ENCODE measurements at regions not wholly inside any gene's neighbourhood (a gene's known extent, or its start where the extent isn't known, plus 50 kb on each side); places are given as distances from the start of the nearest gene placed in this dataset.

- no peaks in the 10 kb centered on the region for H3K9me3 ChIP-seq (ENCODE audit: low read depth, low read length, poor library complexity, severe bottlenecking)
- CTCF ChIA-PET = no interaction called here
- intact Hi-C loops (cut with micrococcal nuclease; ENCODE audit: unreplicated experiment) = no loop called here
- H3K36me3 ChIP-seq (ENCODE audit: insufficient read depth, low read length, poor library complexity, severe bottlenecking) = no peaks in the 10 kb centered on the region
- H3K4me3 ChIP-seq (ENCODE audit: low read depth, low read length, poor library complexity, severe bottlenecking) = no peak overlapping the region
- H3K4me1 ChIP-seq (ENCODE audit: insufficient read depth, low read length, poor library complexity, severe bottlenecking) = no peaks in the 10 kb centered on the region
- H3K27me3 ChIP-seq (replicated peaks; ENCODE audit: insufficient read depth, low read depth, low read length, poor library complexity) = peaks cover 42% of the 10 kb centered on the region
- no peak for TF ChIP-seq EZH2 (IDR thresholded peaks at IDR 0.05; ENCODE audit: borderline replicate concordance, low read depth, low read length, poor library complexity, severe bottlenecking)
- TF ChIP-seq CTCF (conservative IDR thresholded peaks at IDR 0.05; ENCODE audit: low read depth, low read length) = no peak
- BruUV-seq (replicated peaks) = no TSS peak
- no peak for DNase-seq (ENCODE audit: low spot score)
- H3K27ac ChIP-seq (ENCODE audit: low read depth, low read length, poor library complexity, severe bottlenecking) = no peak overlapping the region
- POLR2A ChIA-PET (ENCODE audit: low non-redundant PET) = no interaction called here
Observed at GRCh38 chr4:181611033-181611711, 632.0 kb upstream of the TENM3 start.

GRCh38 chr4:181611946-181612600 lies 631.1 kb upstream of the TENM3 start:
- POLR2A ChIA-PET (ENCODE audit: low non-redundant PET) = no interaction called here

GRCh38 chr4:181613200-181613599 lies 630.0 kb upstream of the TENM3 start:
- ChIA-PET CTCF (no interaction called here), POLR2A (ENCODE audit: low non-redundant PET) (no interaction called here)
- peaks cover 35% of the 10 kb centered on the region for H3K27me3 ChIP-seq (replicated peaks; ENCODE audit: insufficient read depth, low read depth, low read length, poor library complexity)

More at GRCh38 chr4:181611946-181612600, 631.1 kb upstream of the TENM3 start:
- CTCF ChIA-PET = no interaction called here
- H3K4me3 ChIP-seq (ENCODE audit: low read depth, low read length, poor library complexity, severe bottlenecking) = no peak overlapping the region
- no peaks in the 10 kb centered on the region for H3K36me3 ChIP-seq (ENCODE audit: insufficient read depth, low read length, poor library complexity, severe bottlenecking)
- no peak for TF ChIP-seq EZH2 (IDR thresholded peaks at IDR 0.05; ENCODE audit: borderline replicate concordance, low read depth, low read length, poor library complexity, severe bottlenecking)
- TF ChIP-seq CTCF (conservative IDR thresholded peaks at IDR 0.05; ENCODE audit: low read depth, low read length) = no peak
- intact Hi-C loops (cut with micrococcal nuclease; ENCODE audit: unreplicated experiment) = no loop called here
- no peaks in the 10 kb centered on the region for H3K9me3 ChIP-seq (ENCODE audit: low read depth, low read length, poor library complexity, severe bottlenecking)
- H3K27me3 ChIP-seq (replicated peaks; ENCODE audit: insufficient read depth, low read depth, low read length, poor library complexity) = peaks cover 42% of the 10 kb centered on the region
- no TSS peak for BruUV-seq (replicated peaks)
- H3K4me1 ChIP-seq (ENCODE audit: insufficient read depth, low read length, poor library complexity, severe bottlenecking) = no peaks in the 10 kb centered on the region
- no peak overlapping the region for H3K27ac ChIP-seq (ENCODE audit: low read depth, low read length, poor library complexity, severe bottlenecking)
- DNase-seq (ENCODE audit: low spot score) = no peak

More at GRCh38 chr4:181613200-181613599, 630.0 kb upstream of the TENM3 start:
- H3K9me3 ChIP-seq (ENCODE audit: low read depth, low read length, poor library complexity, severe bottlenecking) = no peaks in the 10 kb centered on the region
- DNase-seq (ENCODE audit: low spot score) = no peak
- intact Hi-C loops (cut with micrococcal nuclease; ENCODE audit: unreplicated experiment) = no loop called here
- no peaks in the 10 kb centered on the region for H3K4me1 ChIP-seq (ENCODE audit: insufficient read depth, low read length, poor library complexity, severe bottlenecking)
- no peaks in the 10 kb centered on the region for H3K36me3 ChIP-seq (ENCODE audit: insufficient read depth, low read length, poor library complexity, severe bottlenecking)
- no TSS peak for BruUV-seq (replicated peaks)
- no peak overlapping the region for H3K27ac ChIP-seq (ENCODE audit: low read depth, low read length, poor library complexity, severe bottlenecking)
- TF ChIP-seq CTCF (conservative IDR thresholded peaks at IDR 0.05; ENCODE audit: low read depth, low read length) = no peak
- TF ChIP-seq EZH2 (IDR thresholded peaks at IDR 0.05; ENCODE audit: borderline replicate concordance, low read depth, low read length, poor library complexity, severe bottlenecking) = no peak
- no peak overlapping the region for H3K4me3 ChIP-seq (ENCODE audit: low read depth, low read length, poor library complexity, severe bottlenecking)
